ENCODE measurements at regions not wholly inside any gene's neighbourhood (a gene's known extent, or its start where the extent isn't known, plus 50 kb on each side); places are given as distances from the start of the nearest gene placed in this dataset.
A peak's percentile ranks its signal among the peaks of the same experiment; 100 is the strongest.
"Not testable (repeated sequence)": the region's sequence is repeated elsewhere in the genome, so short reads cannot be mapped to it uniquely, and the experiment has no call there.

GRCh38 chr3:98657457-98657856 is 64.0 kb upstream of the CPOX start:
- TF ChIP-seq, protein P1, sequence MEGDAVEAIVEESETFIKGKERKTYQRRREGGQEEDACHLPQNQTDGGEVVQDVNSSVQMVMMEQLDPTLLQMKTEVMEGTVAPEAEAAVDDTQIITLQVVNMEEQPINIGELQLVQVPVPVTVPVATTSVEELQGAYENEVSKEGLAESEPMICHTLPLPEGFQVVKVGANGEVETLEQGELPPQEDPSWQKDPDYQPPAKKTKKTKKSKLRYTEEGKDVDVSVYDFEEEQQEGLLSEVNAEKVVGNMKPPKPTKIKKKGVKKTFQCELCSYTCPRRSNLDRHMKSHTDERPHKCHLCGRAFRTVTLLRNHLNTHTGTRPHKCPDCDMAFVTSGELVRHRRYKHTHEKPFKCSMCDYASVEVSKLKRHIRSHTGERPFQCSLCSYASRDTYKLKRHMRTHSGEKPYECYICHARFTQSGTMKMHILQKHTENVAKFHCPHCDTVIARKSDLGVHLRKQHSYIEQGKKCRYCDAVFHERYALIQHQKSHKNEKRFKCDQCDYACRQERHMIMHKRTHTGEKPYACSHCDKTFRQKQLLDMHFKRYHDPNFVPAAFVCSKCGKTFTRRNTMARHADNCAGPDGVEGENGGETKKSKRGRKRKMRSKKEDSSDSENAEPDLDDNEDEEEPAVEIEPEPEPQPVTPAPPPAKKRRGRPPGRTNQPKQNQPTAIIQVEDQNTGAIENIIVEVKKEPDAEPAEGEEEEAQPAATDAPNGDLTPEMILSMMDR (IDR thresholded peaks at IDR 0.05; ENCODE audit: insufficient read depth, missing control alignments) = peak; percentile 41
- FAIRE-seq (no peak), DNase-seq (ENCODE audit: insufficient read length, low spot score) (no peak)

DNA sequence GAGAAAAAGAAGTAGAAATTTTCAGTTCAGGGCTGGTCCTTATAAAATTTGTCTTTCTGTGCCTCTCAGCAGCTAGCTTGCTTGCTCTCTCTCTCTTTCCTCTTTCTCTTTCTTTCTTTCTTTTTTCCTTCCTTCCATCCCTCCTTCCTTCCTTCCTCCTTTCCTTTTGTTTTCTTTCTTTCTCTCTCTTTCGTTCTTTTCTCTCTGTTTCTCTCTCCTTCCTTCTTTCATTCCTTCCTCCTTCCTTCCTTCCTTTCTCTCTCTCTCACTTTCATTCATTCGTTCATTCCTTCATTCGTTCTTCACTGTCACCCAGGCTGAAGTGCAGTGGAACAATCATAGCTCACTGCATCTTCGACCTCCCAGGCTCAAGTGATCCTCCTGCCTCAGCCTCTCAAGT is 69.3 kb upstream of the CPOX start:
- no peak for DNase-seq (ENCODE audit: insufficient read length, low spot score)
- TF ChIP-seq, protein P1 (IDR thresholded peaks at IDR 0.05; ENCODE audit: insufficient read depth, missing control alignments) = no peak
- FAIRE-seq = no peak

DNA sequence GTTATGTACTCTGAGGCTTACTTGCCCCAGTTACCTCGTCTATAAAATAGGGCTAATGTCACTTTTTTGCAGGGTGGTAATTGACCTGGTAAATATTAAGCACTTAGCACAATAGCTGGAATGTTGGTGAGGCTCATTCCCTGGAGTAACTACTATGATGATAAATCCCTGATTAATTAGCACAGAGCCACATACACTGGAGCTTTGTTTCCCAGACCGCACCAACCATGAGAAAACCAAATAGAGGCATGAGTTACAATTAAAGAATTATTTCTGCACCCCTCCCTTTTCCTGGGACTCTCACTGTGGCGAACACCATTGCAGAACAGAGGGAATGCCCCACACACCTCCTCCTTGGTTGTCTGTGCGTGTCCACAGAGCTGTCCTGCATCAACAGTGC is 76.6 kb upstream of the CPOX start:
- TF ChIP-seq, protein P1 (IDR thresholded peaks at IDR 0.05; ENCODE audit: insufficient read depth, missing control alignments) = no peak
- FAIRE-seq (no peak), DNase-seq (ENCODE audit: insufficient read length, low spot score) (no peak)

DNA sequence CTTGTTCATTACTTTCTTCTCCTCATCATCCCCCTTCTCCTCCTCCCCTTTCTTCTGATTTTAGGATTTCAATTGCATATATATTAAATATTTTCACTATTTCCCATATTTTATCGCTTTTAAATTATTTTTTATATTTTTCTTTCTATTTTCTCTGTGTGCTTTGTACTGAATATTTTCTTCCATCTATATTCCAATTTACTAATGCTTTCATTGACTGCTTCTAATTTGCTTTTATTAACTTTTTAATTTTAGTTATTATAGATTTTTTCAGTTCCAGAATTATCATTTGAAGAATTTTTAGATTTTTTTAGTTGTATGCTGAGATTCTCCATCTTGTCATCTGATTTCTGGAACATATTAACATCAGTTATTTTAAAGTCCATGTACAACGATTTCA is 83.2 kb upstream of the ST3GAL6 start:
- no peak for DNase-seq (ENCODE audit: insufficient read length, low spot score)
- TF ChIP-seq, protein P1 (IDR thresholded peaks at IDR 0.05; ENCODE audit: insufficient read depth, missing control alignments) = no peak
- FAIRE-seq = no peak

- FAIRE-seq (no peak), DNase-seq (ENCODE audit: insufficient read length, low spot score) (no peak)
- TF ChIP-seq, protein P1 (IDR thresholded peaks at IDR 0.05; ENCODE audit: insufficient read depth, missing control alignments) = no peak
Observed at GRCh38 chr3:98680723-98681122, 82.4 kb upstream of the ST3GAL6 start.

DNA sequence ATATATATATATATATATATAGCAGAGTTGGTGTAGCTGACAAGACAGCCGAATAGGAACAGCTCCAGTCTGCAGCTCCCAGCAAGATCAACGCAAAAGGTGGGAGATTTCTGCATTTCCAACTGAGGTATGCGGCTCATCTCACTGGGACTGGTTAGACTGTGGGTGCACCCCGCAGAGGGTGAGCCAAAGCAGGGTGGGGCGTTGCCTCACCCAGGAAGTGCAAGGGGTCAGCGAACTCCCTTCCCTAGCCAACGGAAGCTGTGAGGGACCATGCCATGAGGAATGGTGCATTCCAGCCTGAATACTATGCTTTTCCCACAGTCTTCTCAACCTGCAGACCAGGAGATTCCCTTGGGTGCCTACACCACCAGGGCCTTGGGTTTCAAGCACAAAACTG is 81.7 kb upstream of the ST3GAL6 start:
- no peak for DNase-seq (ENCODE audit: insufficient read length, low spot score)
- TF ChIP-seq, protein P1 (IDR thresholded peaks at IDR 0.05; ENCODE audit: insufficient read depth, missing control alignments) = no peak
- FAIRE-seq = no peak

- DNase-seq (ENCODE audit: insufficient read length, low spot score); FAIRE-seq: not testable (repeated sequence)
Observed at GRCh38 chr3:98682391-98682790, 80.7 kb upstream of the ST3GAL6 start.

DNA sequence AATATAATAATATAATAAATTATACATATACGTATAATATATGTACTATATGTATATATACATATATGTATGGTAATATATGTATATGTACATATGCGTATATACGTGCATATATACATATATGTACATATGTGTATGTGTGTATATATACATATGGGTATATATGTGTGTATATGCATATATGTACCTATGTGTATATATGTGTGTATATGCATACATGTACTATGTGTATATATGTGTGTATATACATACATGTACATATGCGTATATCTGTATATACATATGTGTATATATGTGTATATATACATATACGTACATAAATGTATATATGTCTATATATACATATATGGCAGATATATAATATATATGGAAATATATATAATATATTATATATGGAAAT is 74.8 kb upstream of the ST3GAL6 start:
- DNase-seq (ENCODE audit: insufficient read length, low spot score) (no peak), FAIRE-seq (no peak)
- TF ChIP-seq, protein P1 (IDR thresholded peaks at IDR 0.05; ENCODE audit: insufficient read depth, missing control alignments) = no peak

Measured in D721Med (cell line).